SKM-1 treated with dmso at 0.1 percent for 144 hours (cell line): ENCODE measurements at regions not wholly inside any gene's neighbourhood (a gene's known extent, or its start where the extent isn't known, plus 50 kb on each side); places are given as distances from the start of the nearest gene placed in this dataset.

Source experiments
- DNase-seq: peaks from one replicate; lab custom pipeline; 2025; ENCODE audit not compliant: unreplicated experiment; lab: John Stamatoyannopoulos, UW

- no peak for DNase-seq
Observed at GRCh38 chr1:43008115-43009060, 49.7 kb upstream of the SLC2A1 start.
